K562 (cell line): ENCODE measurements at regions not wholly inside any gene's neighbourhood (a gene's known extent, or its start where the extent isn't known, plus 50 kb on each side); places are given as distances from the start of the nearest gene placed in this dataset.

Experiments used
- MEIS2 ChIP-seq: fragments of 450-650 bp; IDR thresholded peaks from 2 replicates; pipeline ENCODE4 v1.6.1; 2014; ENCODE audit warnings: mild to moderate bottlenecking; ENCODE audit not compliant: partially characterized antibody
- NUFIP1 ChIP-seq: fragments of 450-650 bp; IDR thresholded peaks from 2 replicates; pipeline ENCODE4 v1.6.1; 2018; ENCODE audit not compliant: partially characterized antibody
- RAD51 ChIP-seq: fragments of 450-650 bp; IDR thresholded peaks from 2 replicates; pipeline ENCODE4 v1.7.1; 2016; ENCODE audit warnings: low read depth, mild to moderate bottlenecking, borderline replicate concordance
- SAP30 ChIP-seq: fragments of 200-600 bp; sonication (generic); IDR thresholded peaks from 2 replicates; pipeline ENCODE4 v1.6.1; 2012; ENCODE audit warnings: borderline replicate concordance, low read depth, mild to moderate bottlenecking, moderate library complexity, low read length, control low read depth, inconsistent platforms; ENCODE audit not compliant: insufficient read depth, poor library complexity, severe bottlenecking
- SRF ChIP-seq, 2 experiments: fragments of 250-450, 450-650 bp in 1 of 2; sonication (Bioruptor Pico) in 1 of 2; sonication (generic) in 1 of 2; formaldehyde crosslinking; IDR thresholded peaks; 2 replicates each; pipeline versions ENCODE4 v1.5.0 to v1.5.1; 2020 to 2022; ENCODE audit warnings: mild to moderate bottlenecking in 1 of 2, missing genetic modification reagents in 1 of 2
- ZNF232 ChIP-seq: sonication (generic); formaldehyde crosslinking; IDR thresholded peaks from 2 replicates; pipeline ENCODE4 v1.8.0; 2022; ENCODE audit warnings: mild to moderate bottlenecking, missing genetic modification reagents
- ZNF561 ChIP-seq: fragments of 450-650 bp; formaldehyde crosslinking; conservative IDR thresholded peaks from 2 replicates; pipeline ENCODE4 v1.4.0; 2020; ENCODE audit warnings: mild to moderate bottlenecking, moderate library complexity
- TF ChIP-seq, protein P1 (sequence below): sonication (generic); formaldehyde crosslinking; IDR thresholded peaks from 2 replicates; pipeline ENCODE4 v1.8.0; 2022; ENCODE audit warnings: mild to moderate bottlenecking, missing genetic modification reagents, borderline replicate concordance
- TF ChIP-seq, protein P2 (sequence below): fragments of 450-650 bp; formaldehyde crosslinking; IDR thresholded peaks from 2 replicates; pipeline ENCODE4 v1.4.0; 2022; ENCODE audit warnings: mild to moderate bottlenecking, moderate library complexity

DNA sequence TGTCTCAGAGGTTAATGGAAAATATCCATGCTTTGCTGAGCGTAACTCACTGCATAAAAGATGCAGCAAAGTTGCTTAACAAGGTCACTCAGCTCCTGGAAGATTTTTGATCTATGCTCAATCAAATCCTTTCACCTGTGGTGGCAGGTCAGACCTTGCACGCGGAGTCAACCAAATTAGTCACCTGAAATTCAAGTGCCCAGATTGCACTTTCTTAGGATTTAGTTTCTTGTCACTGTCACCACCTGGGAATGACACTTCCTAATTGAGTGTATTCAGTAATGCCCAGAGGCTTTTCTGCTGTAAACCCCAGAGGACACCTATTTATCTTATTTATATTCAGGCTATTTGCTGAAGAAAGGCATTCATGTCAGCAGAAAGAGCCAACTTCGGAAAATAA lies 215.8 kb upstream of the SMIM31 start (continued):
- TF ChIP-seq, protein P1, sequence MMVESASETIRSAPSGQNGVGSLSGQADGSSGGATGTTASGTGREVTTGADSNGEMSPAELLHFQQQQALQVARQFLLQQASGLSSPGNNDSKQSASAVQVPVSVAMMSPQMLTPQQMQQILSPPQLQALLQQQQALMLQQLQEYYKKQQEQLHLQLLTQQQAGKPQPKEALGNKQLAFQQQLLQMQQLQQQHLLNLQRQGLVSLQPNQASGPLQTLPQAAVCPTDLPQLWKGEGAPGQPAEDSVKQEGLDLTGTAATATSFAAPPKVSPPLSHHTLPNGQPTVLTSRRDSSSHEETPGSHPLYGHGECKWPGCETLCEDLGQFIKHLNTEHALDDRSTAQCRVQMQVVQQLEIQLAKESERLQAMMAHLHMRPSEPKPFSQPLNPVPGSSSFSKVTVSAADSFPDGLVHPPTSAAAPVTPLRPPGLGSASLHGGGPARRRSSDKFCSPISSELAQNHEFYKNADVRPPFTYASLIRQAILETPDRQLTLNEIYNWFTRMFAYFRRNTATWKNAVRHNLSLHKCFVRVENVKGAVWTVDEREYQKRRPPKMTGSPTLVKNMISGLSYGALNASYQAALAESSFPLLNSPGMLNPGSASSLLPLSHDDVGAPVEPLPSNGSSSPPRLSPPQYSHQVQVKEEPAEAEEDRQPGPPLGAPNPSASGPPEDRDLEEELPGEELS (CRISPR knock-in tag): no peak
- no peak for TF ChIP-seq MEIS2
- TF ChIP-seq SRF (CRISPR knock-in tag; IDR thresholded peaks at IDR 0.05): no peak
- no peak for TF ChIP-seq RAD51
- TF ChIP-seq, protein P2, sequence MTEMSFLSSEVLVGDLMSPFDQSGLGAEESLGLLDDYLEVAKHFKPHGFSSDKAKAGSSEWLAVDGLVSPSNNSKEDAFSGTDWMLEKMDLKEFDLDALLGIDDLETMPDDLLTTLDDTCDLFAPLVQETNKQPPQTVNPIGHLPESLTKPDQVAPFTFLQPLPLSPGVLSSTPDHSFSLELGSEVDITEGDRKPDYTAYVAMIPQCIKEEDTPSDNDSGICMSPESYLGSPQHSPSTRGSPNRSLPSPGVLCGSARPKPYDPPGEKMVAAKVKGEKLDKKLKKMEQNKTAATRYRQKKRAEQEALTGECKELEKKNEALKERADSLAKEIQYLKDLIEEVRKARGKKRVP (CRISPR knock-in tag): no peak
- no peak for TF ChIP-seq NUFIP1
- TF ChIP-seq ZNF561 (CRISPR knock-in tag): no peak
- no peak for TF ChIP-seq ZNF232 (CRISPR knock-in tag)
- TF ChIP-seq SAP30: no peak
